ENCODE measurements at regions not wholly inside any gene's neighbourhood (a gene's known extent, or its start where the extent isn't known, plus 50 kb on each side); places are given as distances from the start of the nearest gene placed in this dataset.
A peak's percentile ranks its signal among the peaks of the same experiment; 100 is the strongest.

DNA sequence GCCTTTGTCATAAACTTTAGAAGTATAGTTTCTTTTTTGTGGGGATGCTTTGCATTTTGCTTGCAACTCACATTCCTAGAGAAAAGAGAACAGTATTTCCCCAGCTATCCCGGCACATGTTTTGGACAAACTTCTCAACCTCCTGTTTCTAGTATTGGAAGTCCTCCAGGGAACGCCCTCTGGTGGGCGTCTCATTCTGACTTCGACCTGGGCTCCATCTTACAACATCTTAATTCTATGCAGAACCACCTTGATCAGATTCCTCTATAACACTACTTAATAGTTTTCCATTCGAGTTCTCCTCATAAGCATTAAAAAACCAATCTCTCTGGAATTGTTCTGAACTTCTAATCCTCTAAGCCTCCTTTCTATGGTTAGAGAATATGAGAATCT is 139.5 kb upstream of the FZD8 start:
- TF ChIP-seq, protein P1, sequence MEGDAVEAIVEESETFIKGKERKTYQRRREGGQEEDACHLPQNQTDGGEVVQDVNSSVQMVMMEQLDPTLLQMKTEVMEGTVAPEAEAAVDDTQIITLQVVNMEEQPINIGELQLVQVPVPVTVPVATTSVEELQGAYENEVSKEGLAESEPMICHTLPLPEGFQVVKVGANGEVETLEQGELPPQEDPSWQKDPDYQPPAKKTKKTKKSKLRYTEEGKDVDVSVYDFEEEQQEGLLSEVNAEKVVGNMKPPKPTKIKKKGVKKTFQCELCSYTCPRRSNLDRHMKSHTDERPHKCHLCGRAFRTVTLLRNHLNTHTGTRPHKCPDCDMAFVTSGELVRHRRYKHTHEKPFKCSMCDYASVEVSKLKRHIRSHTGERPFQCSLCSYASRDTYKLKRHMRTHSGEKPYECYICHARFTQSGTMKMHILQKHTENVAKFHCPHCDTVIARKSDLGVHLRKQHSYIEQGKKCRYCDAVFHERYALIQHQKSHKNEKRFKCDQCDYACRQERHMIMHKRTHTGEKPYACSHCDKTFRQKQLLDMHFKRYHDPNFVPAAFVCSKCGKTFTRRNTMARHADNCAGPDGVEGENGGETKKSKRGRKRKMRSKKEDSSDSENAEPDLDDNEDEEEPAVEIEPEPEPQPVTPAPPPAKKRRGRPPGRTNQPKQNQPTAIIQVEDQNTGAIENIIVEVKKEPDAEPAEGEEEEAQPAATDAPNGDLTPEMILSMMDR (conservative IDR thresholded peaks at IDR 0.05) = 0 out of 2 replicates have a peak, but pooled peaks have one; percentile 19
- TF ChIP-seq ZFX (IDR thresholded peaks at IDR 0.05) = no peak

Measured in C4-2B (cell line).